ENCODE measurements at regions not wholly inside any gene's neighbourhood (a gene's known extent, or its start where the extent isn't known, plus 50 kb on each side); places are given as distances from the start of the nearest gene placed in this dataset.

GRCh38 chr9:86470326-86470725, 116.1 kb upstream of the TUT7 start:
- DNase-seq, result no peak

GRCh38 chr9:86469476-86470250, 115.5 kb upstream of the TUT7 start:
- DNase-seq, result no peak

GRCh38 chr9:86464242-86464641, 110.0 kb upstream of the TUT7 start:
- no peak for DNase-seq

- DNase-seq, result no peak
Observed at GRCh38 chr9:86460216-86461002, 106.2 kb upstream of the TUT7 start.

GRCh38 chr9:86459599-86460155, 105.5 kb upstream of the TUT7 start:
- DNase-seq, result no peak

- DNase-seq, result no peak
Observed at GRCh38 chr9:86459191-86459590, 105.0 kb upstream of the TUT7 start.

GRCh38 chr9:86458191-86458855, 104.1 kb upstream of the TUT7 start:
- DNase-seq, result no peak

- no peak for DNase-seq
Observed at GRCh38 chr9:86456416-86456815, 102.2 kb upstream of the TUT7 start.

- DNase-seq, result no peak
Observed at GRCh38 chr9:86454701-86455615, 100.7 kb upstream of the TUT7 start.

GRCh38 chr9:86452201-86452828, 98.1 kb upstream of the TUT7 start:
- DNase-seq, result no peak

- no peak for DNase-seq
Observed at GRCh38 chr9:86449246-86449645, 95.0 kb upstream of the TUT7 start.

- no peak for DNase-seq
Observed at GRCh38 chr9:86445671-86446070, 91.5 kb upstream of the TUT7 start.

GRCh38 chr9:86443992-86444391, 89.8 kb upstream of the TUT7 start:
- no peak for DNase-seq

GRCh38 chr9:86434039-86434726, 80.0 kb upstream of the TUT7 start:
- peak; percentile 69 for DNase-seq

GRCh38 chr9:86424251-86424891, 70.2 kb upstream of the TUT7 start:
- DNase-seq, result no peak

GRCh38 chr9:86413971-86414880, 60.0 kb upstream of the TUT7 start:
- DNase-seq, result no peak

- no peak for DNase-seq
Observed at GRCh38 chr9:86410281-86410680, 56.1 kb upstream of the TUT7 start.

GRCh38 chr9:86408121-86408520, 53.9 kb upstream of the TUT7 start:
- no peak for DNase-seq

- no peak for DNase-seq
Observed at GRCh38 chr9:86407022-86407421, 52.8 kb upstream of the TUT7 start.

GRCh38 chr9:86406366-86406765, 52.2 kb upstream of the TUT7 start:
- DNase-seq, result no peak

Measured in amniotic stem cell (primary cell).